HG02759 (cell line): ENCODE measurements at regions not wholly inside any gene's neighbourhood (a gene's known extent, or its start where the extent isn't known, plus 50 kb on each side); places are given as distances from the start of the nearest gene placed in this dataset.
"Not testable (repeated sequence)": the region's sequence is repeated elsewhere in the genome, so short reads cannot be mapped to it uniquely, and the experiment has no call there.

Experiments
- ATAC-seq: cut with Tn5 transposase; IDR thresholded peaks from one replicate; pipeline ENCODE4 v1.9.1; 2021; ENCODE audit warnings: mild to moderate bottlenecking, moderate library complexity; ENCODE audit not compliant: unreplicated experiment

- no peak for ATAC-seq
Measured at GRCh38 chrX:65331371-65331770, 203.2 kb downstream of the LAS1L start.

- no peak for ATAC-seq
Measured at GRCh38 chrX:65300104-65300809, 234.3 kb downstream of the LAS1L start.

GRCh38 chrX:65282905-65283304 is 251.7 kb downstream of the LAS1L start:
- not testable (repeated sequence) for ATAC-seq

- ATAC-seq = no peak
Measured at GRCh38 chrX:65273152-65273551, 261.4 kb downstream of the LAS1L start.

- ATAC-seq = no peak
Measured at GRCh38 chrX:65266482-65266881, 268.1 kb downstream of the LAS1L start.

- no peak for ATAC-seq
Measured at GRCh38 chrX:65253817-65254216, 277.6 kb upstream of the ZC4H2 start.

- no peak for ATAC-seq
Measured at GRCh38 chrX:65241059-65241721, 264.9 kb upstream of the ZC4H2 start.

GRCh38 chrX:65203545-65203944 is 227.3 kb upstream of the ZC4H2 start:
- ATAC-seq = no peak

GRCh38 chrX:65196758-65197360 is 220.6 kb upstream of the ZC4H2 start:
- no peak for ATAC-seq

GRCh38 chrX:65195621-65196020 is 219.4 kb upstream of the ZC4H2 start:
- no peak for ATAC-seq

- no peak for ATAC-seq
Measured at GRCh38 chrX:65194547-65194946, 218.3 kb upstream of the ZC4H2 start.

GRCh38 chrX:65163325-65163724 is 187.1 kb upstream of the ZC4H2 start:
- ATAC-seq = not testable (repeated sequence)

- ATAC-seq = no peak
Measured at GRCh38 chrX:65148232-65148631, 172.0 kb upstream of the ZC4H2 start.

GRCh38 chrX:65136424-65136823 is 160.2 kb upstream of the ZC4H2 start:
- ATAC-seq = no peak

GRCh38 chrX:65127842-65128241 is 151.6 kb upstream of the ZC4H2 start:
- ATAC-seq = no peak

- ATAC-seq = no peak
Measured at GRCh38 chrX:65098851-65099250, 122.6 kb upstream of the ZC4H2 start.

- no peak for ATAC-seq
Measured at GRCh38 chrX:65093658-65094057, 117.4 kb upstream of the ZC4H2 start.

- no peak for ATAC-seq
Measured at GRCh38 chrX:65073233-65073632, 97.0 kb upstream of the ZC4H2 start.

- ATAC-seq = no peak
Measured at GRCh38 chrX:65072590-65072989, 96.3 kb upstream of the ZC4H2 start.

- ATAC-seq = not testable (repeated sequence)
Measured at GRCh38 chrX:65058626-65059025, 82.4 kb upstream of the ZC4H2 start.

GRCh38 chrX:65045001-65045400 is 68.8 kb upstream of the ZC4H2 start:
- no peak for ATAC-seq

- peak; percentile 28 for ATAC-seq
Measured at GRCh38 chrX:65035446-65035770, 59.2 kb upstream of the ZC4H2 start.
